Calu3 (cell line): ENCODE measurements at regions not wholly inside any gene's neighbourhood (a gene's known extent, or its start where the extent isn't known, plus 50 kb on each side); places are given as distances from the start of the nearest gene placed in this dataset.

Source experiments
- BruUV-seq: library from RNA; stranded (reverse); fragments of 400-500 nt; replicated peaks from 2 replicates; lab custom pipeline; 2021; lab: Mats Ljungman, UMichigan
- CTCF ChIA-PET: fragments of 300-600 bp; sonication (Branson Sonifier 250); formaldehyde crosslinking; loops from one replicate; lab custom pipeline; 2022; ENCODE audit warnings: antibody characterized with exemption; lab: Charles Lee
- DNase-seq: peaks from one replicate; pipeline ENCODE4 v3.0.0; 2022
- H3K27ac Mint-ChIP-seq: one replicate; pipeline ENCODE4 v1.8.0; 2022; ENCODE audit warnings: mixed read lengths; ENCODE audit not compliant: unreplicated experiment
- H3K27me3 Mint-ChIP-seq: one replicate; pipeline ENCODE4 v1.8.0; 2022; ENCODE audit warnings: mixed read lengths; ENCODE audit not compliant: unreplicated experiment
- H3K36me3 Mint-ChIP-seq: one replicate; pipeline ENCODE4 v1.8.0; 2022; ENCODE audit warnings: mild to moderate bottlenecking, moderate library complexity, mixed read lengths; ENCODE audit not compliant: insufficient read depth, unreplicated experiment
- H3K4me1 Mint-ChIP-seq: one replicate; pipeline ENCODE4 v1.8.0; 2022; ENCODE audit warnings: mild to moderate bottlenecking, low read depth, mixed read lengths; ENCODE audit not compliant: unreplicated experiment
- H3K4me3 Mint-ChIP-seq: one replicate; pipeline ENCODE4 v1.8.0; 2022; ENCODE audit warnings: mild to moderate bottlenecking, low read depth, moderate library complexity, mixed read lengths; ENCODE audit not compliant: unreplicated experiment
- H3K9me3 Mint-ChIP-seq: one replicate; pipeline ENCODE4 v1.8.0; 2022; ENCODE audit warnings: low read depth, mixed read lengths; ENCODE audit not compliant: unreplicated experiment
- CTCF ChIP-seq: fragments of 200-600 bp; IDR thresholded peaks from one replicate; pipeline ENCODE4 v1.8.0; 2022; ENCODE audit warnings: antibody characterized with exemption; ENCODE audit not compliant: unreplicated experiment
- intact Hi-C: fragments of 100-400 bp; cut with micrococcal nuclease; formaldehyde crosslinking; loops from one replicate; pipeline ENCODE4 v1.10.0; 2022; ENCODE audit not compliant: unreplicated experiment

GRCh38 chr2:220858101-220858500, 714.0 kb downstream of the EPHA4 start:
- no peak for DNase-seq
- Mint-ChIP-seq H3K9me3 (peaks cover 5% of the 10 kb centered on the region), H3K27ac (no peak overlapping the region), H3K27me3 (no peaks in the 10 kb centered on the region), H3K4me3 (no peak overlapping the region), H3K4me1 (no peaks in the 10 kb centered on the region), H3K36me3 (no peaks in the 10 kb centered on the region)
- BruUV-seq, result no TSS peak
- TF ChIP-seq CTCF, result no peak
- intact Hi-C loops, result no loop called here
- CTCF ChIA-PET, result no interaction called here

- DNase-seq, result no peak
- H3K9me3 Mint-ChIP-seq, result peaks cover 11% of the 10 kb centered on the region
- no peaks in the 10 kb centered on the region for H3K4me1 Mint-ChIP-seq
- H3K36me3 Mint-ChIP-seq, result no peaks in the 10 kb centered on the region
- H3K27ac Mint-ChIP-seq, result no peak overlapping the region
- H3K4me3 Mint-ChIP-seq, result no peak overlapping the region
- intact Hi-C loops, result no loop called here
- TF ChIP-seq CTCF, result no peak
- BruUV-seq, result no TSS peak
- H3K27me3 Mint-ChIP-seq, result no peaks in the 10 kb centered on the region
- CTCF ChIA-PET, result interaction anchor here (0.7 kb wide), 1 partner anchor 235 kb away, joined by 6 read pairs; no protein-coding TSS in a partner anchor
These were observed 700.2 kb downstream of the EPHA4 start for GRCh38 chr2:220871909-220872308.

DNA sequence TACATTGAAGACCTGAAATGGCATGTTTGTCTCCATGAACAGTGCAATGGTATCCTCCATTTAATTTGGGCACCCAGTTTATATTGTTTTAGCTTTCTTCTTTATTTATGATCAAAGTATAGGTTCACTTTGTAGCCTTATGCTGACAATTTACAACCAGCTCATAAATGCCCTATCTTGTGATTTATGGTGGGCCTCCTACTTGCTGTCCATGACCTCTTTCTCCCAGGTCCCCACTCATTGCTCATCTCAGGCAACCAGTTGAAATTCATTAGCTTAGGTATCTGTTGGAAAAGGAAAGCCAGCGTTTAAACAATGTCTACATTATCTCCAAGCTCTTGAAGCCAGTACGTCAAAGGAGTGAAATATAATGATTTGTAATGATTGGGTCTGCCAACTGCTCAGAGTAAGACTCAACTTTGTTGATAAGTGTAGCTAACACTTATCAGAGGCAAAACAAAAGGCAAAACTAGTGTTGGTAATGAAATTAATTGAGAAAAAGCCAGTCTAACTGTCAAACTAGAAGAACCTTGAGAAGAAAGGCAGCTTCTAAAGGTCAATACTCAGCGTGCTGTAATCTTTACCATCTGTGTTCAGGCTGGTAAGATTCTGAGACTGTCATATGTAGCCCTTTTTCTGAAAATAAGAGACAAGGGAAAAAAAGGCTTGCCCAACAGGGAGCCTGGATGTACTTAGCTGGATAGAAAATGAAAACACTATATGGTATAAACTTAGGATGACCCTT, 695.9 kb downstream of the EPHA4 start:
- H3K4me1 Mint-ChIP-seq, result no peaks in the 10 kb centered on the region
- H3K27me3 Mint-ChIP-seq, result no peaks in the 10 kb centered on the region
- intact Hi-C loops, result no loop called here
- H3K4me3 Mint-ChIP-seq, result no peak overlapping the region
- no peaks in the 10 kb centered on the region for H3K36me3 Mint-ChIP-seq
- no peak for DNase-seq
- TF ChIP-seq CTCF, result no peak
- H3K27ac Mint-ChIP-seq, result no peak overlapping the region
- CTCF ChIA-PET, result no interaction called here
- BruUV-seq, result no TSS peak
- peaks cover 5% of the 10 kb centered on the region for H3K9me3 Mint-ChIP-seq

DNA sequence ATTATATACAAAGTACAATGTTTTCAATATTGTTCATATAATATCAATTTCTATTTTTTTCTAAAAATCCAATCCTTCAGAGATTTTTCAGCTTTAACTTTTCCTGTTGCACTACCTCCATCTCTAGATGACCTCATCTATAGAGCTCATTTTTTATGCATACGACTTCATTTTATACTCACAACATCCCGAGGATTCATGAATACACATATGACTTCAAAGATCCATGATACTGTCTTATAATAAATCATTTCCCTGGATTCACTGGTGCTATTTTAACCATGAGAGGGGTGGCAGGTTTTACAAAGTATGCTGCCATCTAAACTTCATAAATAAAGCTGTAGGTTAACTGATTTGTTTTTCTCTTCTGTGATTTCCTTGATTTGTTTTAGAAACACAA, 694.6 kb downstream of the EPHA4 start:
- H3K36me3 Mint-ChIP-seq, result no peaks in the 10 kb centered on the region
- no peaks in the 10 kb centered on the region for H3K4me1 Mint-ChIP-seq
- peaks cover 5% of the 10 kb centered on the region for H3K9me3 Mint-ChIP-seq
- no peak for DNase-seq
- CTCF ChIA-PET, result no interaction called here
- no peaks in the 10 kb centered on the region for H3K27me3 Mint-ChIP-seq
- H3K4me3 Mint-ChIP-seq, result no peak overlapping the region
- no peak for TF ChIP-seq CTCF
- intact Hi-C loops, result no loop called here
- BruUV-seq, result no TSS peak
- no peak overlapping the region for H3K27ac Mint-ChIP-seq
